T-cell (primary cell): ENCODE measurements at regions not wholly inside any gene's neighbourhood (a gene's known extent, or its start where the extent isn't known, plus 50 kb on each side); places are given as distances from the start of the nearest gene placed in this dataset.

ENCODE experiments used
- ATAC-seq, 4 experiments: fragments of 200-7000 bp in 3 of 4; fragments of 150-1000 bp in 1 of 4; cut with Tn5 transposase; replicated peaks in 1 of 4; 1 replicate in 3 of 4; 2 replicates in 1 of 4; pipeline ENCODE4 v1.10.0; 2021; ENCODE audit warnings: moderate library complexity in 3 of 4, mild to moderate bottlenecking in 2 of 4, moderate number of reproducible peaks in 1 of 4
- CTCF ChIA-PET, 2 donors: fragments of 300-600 bp; sonication (Branson Sonifier 250); formaldehyde crosslinking; loops; one replicate each; lab custom pipeline; 2022; ENCODE audit warnings: antibody characterized with exemption in 2 of 2; lab: Charles Lee
- POLR2A ChIA-PET, 2 donors: fragments of 300-600 bp; sonication (Branson Sonifier 250); formaldehyde crosslinking; loops; one replicate each; lab custom pipeline; 2022; ENCODE audit warnings: antibody characterized with exemption in 2 of 2; lab: Charles Lee
- DNase-seq, 35 experiments: peaks; one replicate each; pipeline versions ENCODE4 v3.0.0 to v3.0.0-alpha.2; 2013 to 2023
- H3K27ac ChIP-seq: one replicate; pipeline ENCODE4 v1.5.1; 2013; ENCODE audit warnings: low read length
- H3K27me3 ChIP-seq, 2 experiments: replicated peaks in 1 of 2; 1 replicate in 1 of 2; 2 replicates in 1 of 2; pipeline versions ENCODE4 v1.6.1 to v1.7.0; 2013; ENCODE audit warnings: low read length in 1 of 2, mixed read lengths in 1 of 2; ENCODE audit not compliant: control insufficient read depth in 2 of 2, insufficient read depth in 2 of 2; ENCODE audit errors: extremely low read depth in 1 of 2
- H3K36me3 ChIP-seq, 2 donors: 1 replicate in 1 of 2; 2 replicates in 1 of 2; pipeline versions ENCODE4 v1.6.1 to v1.7.0; 2013; ENCODE audit warnings: low read length in 1 of 2; ENCODE audit not compliant: control insufficient read depth in 2 of 2, insufficient read depth in 1 of 2; ENCODE audit errors: extremely low read depth in 1 of 2
- H3K4me1 ChIP-seq, 2 experiments: 1 replicate in 1 of 2; 2 replicates in 1 of 2; pipeline versions ENCODE4 v1.6.1 to v1.7.0; 2013; ENCODE audit warnings: low read length in 2 of 2, mixed read lengths in 1 of 2; ENCODE audit not compliant: insufficient read depth in 2 of 2, control insufficient read depth in 1 of 2; ENCODE audit errors: extremely low read depth in 1 of 2
- H3K4me3 ChIP-seq, 2 donors: 1 replicate in 1 of 2; 2 replicates in 1 of 2; pipeline versions ENCODE4 v1.5.1 to v1.7.0; 2013; ENCODE audit warnings: mild to moderate bottlenecking in 2 of 2, low read length in 1 of 2, moderate library complexity in 1 of 2; ENCODE audit not compliant: control insufficient read depth in 1 of 2; ENCODE audit errors: extremely low read depth in 1 of 2
- H3K9me3 ChIP-seq: 2 replicates; pipeline ENCODE4 v1.7.0; 2013
- H3K27ac Mint-ChIP-seq, 2 donors: one replicate each; pipeline ENCODE4 v1.8.0; 2020 to 2021; ENCODE audit warnings: mild to moderate bottlenecking in 2 of 2, mixed read lengths in 2 of 2
- H3K27me3 Mint-ChIP-seq, 2 donors: one replicate each; pipeline ENCODE4 v1.8.0; 2021 to 2022; ENCODE audit warnings: mixed read lengths in 2 of 2
- H3K36me3 Mint-ChIP-seq: one replicate; pipeline ENCODE4 v1.8.0; 2021; ENCODE audit warnings: mixed read lengths
- H3K4me1 Mint-ChIP-seq, 3 donors: one replicate each; pipeline ENCODE4 v1.8.0; 2020 to 2022; ENCODE audit warnings: mixed read lengths in 3 of 3, mild to moderate bottlenecking in 1 of 3
- H3K4me3 Mint-ChIP-seq, 3 donors: one replicate each; pipeline ENCODE4 v1.8.0; 2020 to 2022; ENCODE audit warnings: mild to moderate bottlenecking in 3 of 3, mixed read lengths in 3 of 3, moderate library complexity in 3 of 3
- H3K9me3 Mint-ChIP-seq, 3 donors: one replicate each; pipeline ENCODE4 v1.8.0; 2020 to 2022; ENCODE audit warnings: mixed read lengths in 3 of 3
- WGBS: methylation state at CpG from one replicate; pipeline ENCODE4 v1.1.5; 2013; ENCODE audit warnings: missing lambda C conversion rate; ENCODE audit not compliant: insufficient coverage; 5-methylcytosine and 5-hydroxymethylcytosine counted together

GRCh38 chr2:175304541-175304940 is 123.0 kb upstream of the ATP5MC3 start:
- POLR2A ChIA-PET: no interaction called here
- ATAC-seq (no peak), DNase-seq (no peak)
- no peak overlapping the region for H3K4me3 ChIP-seq
- Mint-ChIP-seq H3K36me3 (no peaks in the 10 kb centered on the region), H3K9me3 (no peaks in the 10 kb centered on the region), H3K4me1 (no peaks in the 10 kb centered on the region), H3K27me3 (peaks cover 23 to 27% of the 10 kb centered on the region in 2 donors), H3K4me3 (no peak overlapping the region), H3K27ac (no peak overlapping the region)
- H3K27me3 ChIP-seq: peaks cover 0 to 7% of the 10 kb centered on the region in 2 experiments
- WGBS: 80% methylated on average over 1 of the region's 2 CpGs
- CTCF ChIA-PET: no interaction called here
- H3K9me3 ChIP-seq: no peaks in the 10 kb centered on the region
- no peak overlapping the region for H3K27ac ChIP-seq
- no peaks in the 10 kb centered on the region for H3K4me1 ChIP-seq
- H3K36me3 ChIP-seq: no peaks in the 10 kb centered on the region

- Histone ChIP-seq H3K4me1 (no peaks in the 10 kb centered on the region), H3K4me3 (no peak overlapping the region), H3K27ac (no peak overlapping the region), H3K36me3 (no peaks in the 10 kb centered on the region), H3K27me3 (peaks cover 2 to 10% of the 10 kb centered on the region in 2 experiments), H3K9me3 (no peaks in the 10 kb centered on the region)
- Mint-ChIP-seq H3K27me3 (peaks cover 55 to 64% of the 10 kb centered on the region in 2 donors), H3K27ac (no peak overlapping the region), H3K4me3 (no peak overlapping the region), H3K9me3 (no peaks in the 10 kb centered on the region), H3K36me3 (no peaks in the 10 kb centered on the region), H3K4me1 (no peaks in the 10 kb centered on the region)
- DNase-seq (no peak), ATAC-seq (no peak)
- ChIA-PET CTCF (no interaction called here), POLR2A (no interaction called here)
- WGBS: 29% methylated on average over 1 of the region's 4 CpGs
Observed at GRCh38 chr2:175293776-175294175, 112.3 kb upstream of the ATP5MC3 start.

GRCh38 chr2:175293195-175293594 is 111.7 kb upstream of the ATP5MC3 start:
- Histone ChIP-seq H3K36me3 (no peaks in the 10 kb centered on the region), H3K27me3 (peaks cover 2 to 10% of the 10 kb centered on the region in 2 experiments), H3K4me3 (no peak overlapping the region), H3K27ac (no peak overlapping the region), H3K9me3 (no peaks in the 10 kb centered on the region), H3K4me1 (no peaks in the 10 kb centered on the region)
- H3K4me3 Mint-ChIP-seq: no peak overlapping the region
- ChIA-PET POLR2A (no interaction called here), CTCF (no interaction called here)
- DNase-seq: no peak
- H3K27ac Mint-ChIP-seq: no peak overlapping the region
- H3K27me3 Mint-ChIP-seq: peaks cover 61 to 65% of the 10 kb centered on the region in 2 donors
- no peak for ATAC-seq
- no peaks in the 10 kb centered on the region for H3K36me3 Mint-ChIP-seq
- 100% methylated on average over 1 of the region's 3 CpGs for WGBS
- H3K4me1 Mint-ChIP-seq: no peaks in the 10 kb centered on the region
- H3K9me3 Mint-ChIP-seq: no peaks in the 10 kb centered on the region

- no peak overlapping the region for H3K4me3 Mint-ChIP-seq
Observed at GRCh38 chr2:175282886-175283285, 101.4 kb upstream of the ATP5MC3 start.

GRCh38 chr2:175282300-175282699 is 100.8 kb upstream of the ATP5MC3 start:
- WGBS: no CpG with 5 or more reads among the region's 1 CpG
- ChIA-PET POLR2A (no interaction called here), CTCF (interaction anchor here (0.7 to 1.2 kb wide), 3 partner anchors 31 to 582 kb away, joined by 3 to 6 read pairs (median 4); no protein-coding TSS in a partner anchor)
- peak in 1 of 4 experiments; percentile 52 for ATAC-seq
- H3K4me3 Mint-ChIP-seq: no peak overlapping the region
- no peak overlapping the region for H3K4me3 ChIP-seq
- no peak overlapping the region for H3K27ac Mint-ChIP-seq
- H3K4me1 Mint-ChIP-seq: no peaks in the 10 kb centered on the region
- no peaks in the 10 kb centered on the region for H3K36me3 ChIP-seq
- no peak overlapping the region for H3K27ac ChIP-seq
- H3K27me3 Mint-ChIP-seq: no peaks in the 10 kb centered on the region
- no peaks in the 10 kb centered on the region for H3K4me1 ChIP-seq
- no peaks in the 10 kb centered on the region for H3K9me3 Mint-ChIP-seq
- peak in 1 of 35 experiments; percentile 29 for DNase-seq
- no peaks in the 10 kb centered on the region for H3K36me3 Mint-ChIP-seq
- H3K9me3 ChIP-seq: no peaks in the 10 kb centered on the region
- H3K27me3 ChIP-seq: no peaks in the 10 kb centered on the region

More at GRCh38 chr2:175282886-175283285, 101.4 kb upstream of the ATP5MC3 start:
- ChIA-PET CTCF (interaction anchor here in 1 of 2 donors (0.9 to 1.0 kb wide), 2 partner anchors 80 to 583 kb away, joined by 3 read pairs; no protein-coding TSS in a partner anchor), POLR2A (no interaction called here)
- Mint-ChIP-seq H3K36me3 (no peaks in the 10 kb centered on the region), H3K9me3 (no peaks in the 10 kb centered on the region), H3K4me1 (no peaks in the 10 kb centered on the region), H3K27me3 (peaks cover under 1 to 1% of the 10 kb centered on the region in 2 donors), H3K27ac (no peak overlapping the region)
- ATAC-seq (no peak), DNase-seq (no peak)
- no peaks in the 10 kb centered on the region for H3K4me1 ChIP-seq
- H3K36me3 ChIP-seq: no peaks in the 10 kb centered on the region
- WGBS: 100% methylated on average over 1 of the region's 2 CpGs
- no peak overlapping the region for H3K4me3 ChIP-seq
- no peaks in the 10 kb centered on the region for H3K9me3 ChIP-seq
- no peaks in the 10 kb centered on the region for H3K27me3 ChIP-seq
- no peak overlapping the region for H3K27ac ChIP-seq

GRCh38 chr2:175277772-175278171 is 96.3 kb upstream of the ATP5MC3 start:
- Mint-ChIP-seq H3K36me3 (no peaks in the 10 kb centered on the region), H3K4me1 (no peaks in the 10 kb centered on the region), H3K27ac (no peak overlapping the region), H3K4me3 (no peak overlapping the region), H3K27me3 (peaks cover 0 to 9% of the 10 kb centered on the region in 2 donors), H3K9me3 (no peaks in the 10 kb centered on the region)
- no CpG with 5 or more reads among the region's 2 CpGs for WGBS
- H3K4me3 ChIP-seq: no peak overlapping the region
- H3K4me1 ChIP-seq: no peaks in the 10 kb centered on the region
- CTCF ChIA-PET: no interaction called here
- no peaks in the 10 kb centered on the region for H3K27me3 ChIP-seq
- ATAC-seq: no peak
- H3K36me3 ChIP-seq: no peaks in the 10 kb centered on the region
- no peak overlapping the region for H3K27ac ChIP-seq
- no peaks in the 10 kb centered on the region for H3K9me3 ChIP-seq
- POLR2A ChIA-PET: no interaction called here
- no peak for DNase-seq

- WGBS: no CpG with 5 or more reads among the region's 2 CpGs
- CTCF ChIA-PET: interaction anchor here in 1 of 2 donors (0.9 kb wide), 1 partner anchor 11 kb away, joined by 3 read pairs; no protein-coding TSS in a partner anchor
- no peaks in the 10 kb centered on the region for H3K4me1 Mint-ChIP-seq
Observed at GRCh38 chr2:175275539-175275938, 94.0 kb upstream of the ATP5MC3 start.

More at GRCh38 chr2:175275539-175275938, 94.0 kb upstream of the ATP5MC3 start:
- Mint-ChIP-seq H3K27me3 (peaks cover 8 to 25% of the 10 kb centered on the region in 2 donors), H3K9me3 (no peaks in the 10 kb centered on the region), H3K27ac (no peak overlapping the region), H3K4me3 (no peak overlapping the region), H3K36me3 (no peaks in the 10 kb centered on the region)
- H3K36me3 ChIP-seq: no peaks in the 10 kb centered on the region
- no peak for DNase-seq
- no peak overlapping the region for H3K4me3 ChIP-seq
- POLR2A ChIA-PET: no interaction called here
- ATAC-seq: no peak
- H3K27ac ChIP-seq: no peak overlapping the region
- H3K4me1 ChIP-seq: no peaks in the 10 kb centered on the region
- no peaks in the 10 kb centered on the region for H3K27me3 ChIP-seq
- no peaks in the 10 kb centered on the region for H3K9me3 ChIP-seq
